ENCODE measurements at regions not wholly inside any gene's neighbourhood (a gene's known extent, or its start where the extent isn't known, plus 50 kb on each side); places are given as distances from the start of the nearest gene placed in this dataset.
"Not testable (repeated sequence)": the region's sequence is repeated elsewhere in the genome, so short reads cannot be mapped to it uniquely, and the experiment has no call there.

- H2AK9ac ChIP-seq (replicated peaks; ENCODE audit: low read depth, low read length, poor library complexity); BruUV-seq (replicated peaks); in situ Hi-C loops (cut with MboI; ENCODE audit: low sequenced_read_pairs); H2BK15ac ChIP-seq (ENCODE audit: low read depth, low read length); H3K18ac ChIP-seq (ENCODE audit: low read depth, low read length); H3K4me2 ChIP-seq (ENCODE audit: low read depth, low read length); ATAC-seq (ENCODE audit: low read depth); CTCF ChIA-PET; H4K20me1 ChIP-seq (ENCODE audit: insufficient read depth, low read length); H3K9me1 ChIP-seq (ENCODE audit: insufficient read depth, low read length); H3K4me3 ChIP-seq (ENCODE audit: insufficient read depth, low read depth, low read length); dilution Hi-C loops (cut with HindIII; ENCODE audit: low sequenced_read_pairs, unreplicated experiment); H2AFZ ChIP-seq (replicated peaks; ENCODE audit: low read length, poor library complexity); H3K4me1 ChIP-seq (ENCODE audit: control insufficient read depth, insufficient read depth, low read length); H3K4ac ChIP-seq (ENCODE audit: low read depth, low read length); H3K56ac ChIP-seq (ENCODE audit: extremely low read depth, insufficient read depth, low read length); DNase-seq; H4K8ac ChIP-seq (ENCODE audit: low read depth in 2 of 2, low read length in 2 of 2); H4K91ac ChIP-seq (ENCODE audit: insufficient read depth, low read depth, low read length); H3K79me1 ChIP-seq (ENCODE audit: low read depth in 1 of 2, low read length in 2 of 2); H3K23ac ChIP-seq (ENCODE audit: low read depth, low read length); H3K9me3 ChIP-seq (ENCODE audit: control insufficient read depth, insufficient read depth, low read length); H3K9ac ChIP-seq (ENCODE audit: low read depth, low read length); H3K27me3 ChIP-seq (ENCODE audit: control insufficient read depth, insufficient read depth, low read length); H4K5ac ChIP-seq (ENCODE audit: low read depth, low read length); H2BK120ac ChIP-seq (ENCODE audit: low read depth, low read length); POLR2A ChIA-PET (ENCODE audit: unreplicated experiment); H3K14ac ChIP-seq (replicated peaks; ENCODE audit: low read depth, low read length); H3K36me3 ChIP-seq (ENCODE audit: control insufficient read depth, insufficient read depth, low read length); H2AK5ac ChIP-seq (ENCODE audit: low read depth, low read length); H2BK5ac ChIP-seq (ENCODE audit: low read depth, low read length, poor library complexity, severe bottlenecking); intact Hi-C loops (cut with micrococcal nuclease); H3K27ac ChIP-seq (ENCODE audit: insufficient read depth, low read length); H2BK20ac ChIP-seq (ENCODE audit: low read depth, low read length): not testable (repeated sequence)
- no CpG with 5 or more reads among the region's 3 CpGs for WGBS, 2 experiments (ENCODE audit: extremely low coverage in 2 of 2, insufficient read length in 1 of 2)
Measured at GRCh38 chr2:97312426-97312825, 199.5 kb downstream of the ANKRD36 start.

GRCh38 chr2:97305426-97305825 lies 192.5 kb downstream of the ANKRD36 start:
- H4K91ac ChIP-seq (ENCODE audit: insufficient read depth, low read depth, low read length); DNase-seq; H3K4me1 ChIP-seq (ENCODE audit: control insufficient read depth, insufficient read depth, low read length); H4K5ac ChIP-seq (ENCODE audit: low read depth, low read length); H3K9me3 ChIP-seq (ENCODE audit: control insufficient read depth, insufficient read depth, low read length); H3K27ac ChIP-seq (ENCODE audit: insufficient read depth, low read length); H2BK120ac ChIP-seq (ENCODE audit: low read depth, low read length); H3K4me3 ChIP-seq (ENCODE audit: insufficient read depth, low read depth, low read length); POLR2A ChIA-PET (ENCODE audit: unreplicated experiment); in situ Hi-C loops (cut with MboI; ENCODE audit: low sequenced_read_pairs); H3K27me3 ChIP-seq (ENCODE audit: control insufficient read depth, insufficient read depth, low read length); intact Hi-C loops (cut with micrococcal nuclease); H3K23ac ChIP-seq (ENCODE audit: low read depth, low read length); H3K56ac ChIP-seq (ENCODE audit: extremely low read depth, insufficient read depth, low read length); H3K9ac ChIP-seq (ENCODE audit: low read depth, low read length); H3K14ac ChIP-seq (replicated peaks; ENCODE audit: low read depth, low read length); CTCF ChIA-PET; H2BK15ac ChIP-seq (ENCODE audit: low read depth, low read length); H3K9me1 ChIP-seq (ENCODE audit: insufficient read depth, low read length); H2BK20ac ChIP-seq (ENCODE audit: low read depth, low read length); H3K4me2 ChIP-seq (ENCODE audit: low read depth, low read length); H3K79me1 ChIP-seq (ENCODE audit: low read depth in 1 of 2, low read length in 2 of 2); BruUV-seq (replicated peaks); H2AK9ac ChIP-seq (replicated peaks; ENCODE audit: low read depth, low read length, poor library complexity); H2AFZ ChIP-seq (replicated peaks; ENCODE audit: low read length, poor library complexity); H3K18ac ChIP-seq (ENCODE audit: low read depth, low read length); ATAC-seq (ENCODE audit: low read depth); H2AK5ac ChIP-seq (ENCODE audit: low read depth, low read length); H4K20me1 ChIP-seq (ENCODE audit: insufficient read depth, low read length); H3K36me3 ChIP-seq (ENCODE audit: control insufficient read depth, insufficient read depth, low read length); H4K8ac ChIP-seq (ENCODE audit: low read depth in 2 of 2, low read length in 2 of 2); H2BK5ac ChIP-seq (ENCODE audit: low read depth, low read length, poor library complexity, severe bottlenecking); H3K4ac ChIP-seq (ENCODE audit: low read depth, low read length); dilution Hi-C loops (cut with HindIII; ENCODE audit: low sequenced_read_pairs, unreplicated experiment): not testable (repeated sequence)
- no CpG with 5 or more reads among the region's 5 CpGs for WGBS, 2 experiments (ENCODE audit: extremely low coverage in 2 of 2, insufficient read length in 1 of 2)
